OCI-LY7 (cell line): ENCODE measurements at regions not wholly inside any gene's neighbourhood (a gene's known extent, or its start where the extent isn't known, plus 50 kb on each side); places are given as distances from the start of the nearest gene placed in this dataset.

ENCODE experiments used
- BruUV-seq: library from RNA; stranded (reverse); fragments of 400-500 nt; replicated peaks from 2 replicates; lab custom pipeline; 2021; lab: Mats Ljungman, UMichigan
- CTCF ChIA-PET: fragments of 300-600 bp; sonication (Branson Sonifier 250); formaldehyde crosslinking; loops from one replicate; lab custom pipeline; 2022; ENCODE audit warnings: antibody characterized with exemption; ENCODE audit not compliant: unreplicated experiment; lab: Charles Lee
- POLR2A ChIA-PET: fragments of 300-600 bp; sonication (Branson Sonifier 250); formaldehyde crosslinking; loops from one replicate; lab custom pipeline; 2022; ENCODE audit warnings: antibody characterized with exemption; lab: Charles Lee
- DNase-seq: peaks from one replicate; pipeline ENCODE4 v3.0.0-alpha.2; 2015; ENCODE audit warnings: low spot score
- H2AFZ ChIP-seq: fragments of 200-600 bp; sonication (generic), shearing (Covaris generic); 2 replicates; pipeline ENCODE4 v1.6.1; 2014; ENCODE audit warnings: mild to moderate bottlenecking, antibody characterized with exemption, low read length, moderate library complexity
- H3K27ac ChIP-seq: fragments of 200-600 bp; sonication (generic); 2 replicates; pipeline ENCODE4 v1.5.1; 2014; ENCODE audit warnings: mixed run types, low read depth, mild to moderate bottlenecking, moderate library complexity, low read length, inconsistent platforms; ENCODE audit not compliant: poor library complexity, severe bottlenecking
- H3K36me3 ChIP-seq: fragments of 200-600 bp; sonication (generic); 2 replicates; pipeline ENCODE4 v1.6.1; 2014; ENCODE audit warnings: mild to moderate bottlenecking, antibody characterized with exemption, low read length, moderate library complexity, mixed read lengths; ENCODE audit not compliant: insufficient read depth
- H3K4me1 ChIP-seq: fragments of 200-600 bp; sonication (generic); 2 replicates; pipeline ENCODE4 v1.5.1; 2014; ENCODE audit warnings: mild to moderate bottlenecking, low read length; ENCODE audit not compliant: insufficient read depth, poor library complexity, severe bottlenecking
- H3K4me2 ChIP-seq: fragments of 200-600 bp; sonication (generic); 2 replicates; pipeline ENCODE4 v1.6.1; 2014; ENCODE audit warnings: mild to moderate bottlenecking, low read length
- H3K4me3 ChIP-seq: fragments of 200-600 bp; sonication (generic); 2 replicates; pipeline ENCODE4 v1.5.1; 2014; ENCODE audit warnings: mild to moderate bottlenecking, low read depth, low read length; ENCODE audit not compliant: poor library complexity, severe bottlenecking
- H3K79me2 ChIP-seq: fragments of 200-600 bp; sonication (generic); 2 replicates; pipeline ENCODE4 v1.6.1; 2016; ENCODE audit warnings: low read depth, mild to moderate bottlenecking, low read length, moderate library complexity, mixed read lengths; ENCODE audit not compliant: insufficient read depth
- H3K9me2 ChIP-seq: fragments of 200-600 bp; sonication (generic); 2 replicates; pipeline ENCODE4 v1.6.1; 2016; ENCODE audit warnings: mild to moderate bottlenecking, low read length, mixed read lengths; ENCODE audit not compliant: insufficient read depth
- H3K9me3 ChIP-seq: fragments of 200-600 bp; sonication (generic); 2 replicates; pipeline ENCODE4 v1.6.1; 2014; ENCODE audit warnings: mild to moderate bottlenecking, mixed run types, low read length, mixed read lengths
- H4K20me1 ChIP-seq: fragments of 200-600 bp; sonication (generic); 2 replicates; pipeline ENCODE4 v1.6.1; 2014; ENCODE audit warnings: mild to moderate bottlenecking, antibody characterized with exemption, low read length, moderate library complexity, mixed read lengths; ENCODE audit not compliant: insufficient read depth
- EZH2phosphoT487 ChIP-seq: fragments of 200-600 bp; sonication (generic); IDR thresholded peaks from 2 replicates; pipeline ENCODE4 v1.6.1; 2018; ENCODE audit warnings: low read depth, borderline replicate concordance, mild to moderate bottlenecking, mixed run types, antibody characterized with exemption, low read length, moderate library complexity, mixed read lengths
- intact Hi-C: fragments of 100-400 bp; cut with micrococcal nuclease; formaldehyde crosslinking; loops from one replicate; pipeline ENCODE4 v1.10.0; 2022; ENCODE audit not compliant: unreplicated experiment
- TF ChIP-seq, protein P1 (sequence below): fragments of 200-600 bp; sonication (generic); conservative IDR thresholded peaks from 2 replicates; pipeline ENCODE4 v1.5.1; 2014; ENCODE audit warnings: mild to moderate bottlenecking, antibody characterized with exemption, low read length, moderate library complexity, mixed read lengths

DNA sequence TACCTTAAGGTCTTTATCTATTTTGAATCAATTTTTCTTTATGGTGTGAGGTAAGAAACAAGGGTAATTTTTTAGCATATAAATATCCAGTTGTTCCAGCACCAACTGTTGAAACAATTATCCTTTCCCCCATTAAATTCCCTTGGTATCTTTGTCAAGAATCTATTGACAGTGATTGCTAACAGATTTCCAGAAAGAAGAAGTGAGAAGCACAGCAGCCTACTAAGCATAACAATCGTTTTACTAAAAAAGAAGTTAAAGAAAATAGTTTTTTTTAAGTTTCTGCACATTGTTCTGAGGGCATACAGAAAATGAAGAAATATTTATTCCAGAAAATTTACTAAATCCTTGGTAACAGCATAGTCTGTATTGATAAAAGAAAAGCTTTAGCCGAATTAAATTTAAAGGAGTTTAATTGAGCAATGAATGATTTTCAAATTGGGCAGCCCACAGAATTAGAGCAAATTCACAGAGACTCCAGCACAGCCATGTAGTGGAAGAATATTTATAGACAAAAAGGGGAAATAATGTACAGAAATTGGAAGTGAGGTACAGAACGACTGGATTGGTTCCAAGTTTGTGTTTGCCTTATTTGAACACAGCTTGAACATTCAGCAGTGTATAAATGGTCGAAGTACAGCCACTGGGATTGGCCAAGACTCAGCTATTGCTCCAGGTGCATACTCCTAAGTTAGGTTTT, 97.9 kb upstream of the UST start:
- ChIA-PET CTCF (no interaction called here), POLR2A (interaction anchor here (0.5 kb wide), 1 partner anchor 509 kb away, joined by 3 read pairs; no protein-coding TSS in a partner anchor)
- Histone ChIP-seq H3K4me3 (no peak overlapping the region), H3K79me2 (no peaks in the 10 kb centered on the region), H3K36me3 (no peaks in the 10 kb centered on the region), H3K4me2 (no peak overlapping the region), H3K27ac (no peak overlapping the region), H3K4me1 (no peaks in the 10 kb centered on the region), H4K20me1 (no peaks in the 10 kb centered on the region), H3K9me2 (no peaks in the 10 kb centered on the region), H3K9me3 (peaks cover 24% of the 10 kb centered on the region), H2AFZ (no peak overlapping the region)
- BruUV-seq = no TSS peak
- no peak for DNase-seq
- no peak for TF ChIP-seq EZH2phosphoT487
- TF ChIP-seq, protein P1, sequence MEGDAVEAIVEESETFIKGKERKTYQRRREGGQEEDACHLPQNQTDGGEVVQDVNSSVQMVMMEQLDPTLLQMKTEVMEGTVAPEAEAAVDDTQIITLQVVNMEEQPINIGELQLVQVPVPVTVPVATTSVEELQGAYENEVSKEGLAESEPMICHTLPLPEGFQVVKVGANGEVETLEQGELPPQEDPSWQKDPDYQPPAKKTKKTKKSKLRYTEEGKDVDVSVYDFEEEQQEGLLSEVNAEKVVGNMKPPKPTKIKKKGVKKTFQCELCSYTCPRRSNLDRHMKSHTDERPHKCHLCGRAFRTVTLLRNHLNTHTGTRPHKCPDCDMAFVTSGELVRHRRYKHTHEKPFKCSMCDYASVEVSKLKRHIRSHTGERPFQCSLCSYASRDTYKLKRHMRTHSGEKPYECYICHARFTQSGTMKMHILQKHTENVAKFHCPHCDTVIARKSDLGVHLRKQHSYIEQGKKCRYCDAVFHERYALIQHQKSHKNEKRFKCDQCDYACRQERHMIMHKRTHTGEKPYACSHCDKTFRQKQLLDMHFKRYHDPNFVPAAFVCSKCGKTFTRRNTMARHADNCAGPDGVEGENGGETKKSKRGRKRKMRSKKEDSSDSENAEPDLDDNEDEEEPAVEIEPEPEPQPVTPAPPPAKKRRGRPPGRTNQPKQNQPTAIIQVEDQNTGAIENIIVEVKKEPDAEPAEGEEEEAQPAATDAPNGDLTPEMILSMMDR = no peak
- intact Hi-C loops = no loop called here

DNA sequence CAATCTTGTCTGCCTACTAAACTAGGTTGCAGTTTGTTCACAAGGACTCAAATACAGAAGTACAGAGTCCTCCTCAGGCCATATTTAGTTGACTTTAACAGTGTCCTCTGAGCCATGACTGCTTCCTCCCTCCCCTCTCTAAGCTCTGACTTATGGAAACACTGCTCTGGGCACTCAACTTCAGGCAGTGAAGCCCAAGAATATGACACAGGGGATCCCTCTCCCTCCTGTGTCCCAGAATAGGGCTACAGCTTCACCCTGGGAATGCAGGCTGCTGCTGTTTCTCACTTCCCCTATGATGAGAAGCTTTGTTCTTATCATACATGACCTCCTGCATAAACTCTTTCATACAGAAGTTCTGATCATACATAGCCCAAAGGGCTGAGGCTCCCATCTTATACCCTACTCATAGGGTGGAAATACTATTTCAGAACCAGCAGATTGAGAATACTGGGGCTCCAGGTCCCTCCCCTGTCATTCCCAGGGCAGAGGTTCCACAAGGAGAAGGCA, 97.3 kb upstream of the UST start:
- no peak for DNase-seq
- no peak for TF ChIP-seq EZH2phosphoT487
- TF ChIP-seq, protein P1 = no peak
- H2AFZ ChIP-seq = no peak overlapping the region

DNA sequence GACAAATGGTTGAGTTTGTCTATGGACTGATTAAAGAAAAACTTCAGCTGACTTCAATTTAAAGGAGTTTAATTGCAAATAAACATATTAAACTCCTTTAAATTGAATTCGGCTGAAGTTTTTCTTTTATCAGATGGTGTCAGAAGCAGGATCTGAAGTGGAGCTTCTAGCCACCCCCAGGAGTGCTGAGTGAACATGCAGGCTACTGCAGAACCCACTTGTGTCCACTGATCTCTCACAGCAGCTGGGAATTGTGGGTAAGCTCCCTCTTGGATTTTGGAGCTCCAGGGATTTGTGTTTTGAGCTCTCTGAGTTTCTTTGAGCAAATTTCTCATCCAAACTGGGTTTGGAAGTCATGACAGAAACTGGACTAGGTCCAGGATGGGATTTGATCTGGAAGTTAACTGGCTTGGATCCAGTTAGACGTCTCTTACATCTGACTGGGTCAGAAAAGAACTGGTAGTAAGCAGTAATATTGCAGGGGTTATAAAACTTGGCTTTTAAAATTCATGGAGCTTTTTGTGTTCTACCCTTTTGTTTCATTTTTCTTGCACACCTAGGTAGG, 95.8 kb upstream of the UST start:
- ChIA-PET CTCF (no interaction called here), POLR2A (interaction anchor here (0.7 to 1.1 kb wide), 2 partner anchors 106 to 141 kb away, joined by 3 read pairs; no protein-coding TSS in a partner anchor)
- intact Hi-C loops = no loop called here
- H3K27ac ChIP-seq = no peak overlapping the region
- no peak overlapping the region for H3K4me3 ChIP-seq
- BruUV-seq = no TSS peak
- no peaks in the 10 kb centered on the region for H3K4me1 ChIP-seq
- H3K9me2 ChIP-seq = no peaks in the 10 kb centered on the region
- H3K9me3 ChIP-seq = peaks cover 29% of the 10 kb centered on the region
- no peak overlapping the region for H2AFZ ChIP-seq
- H3K79me2 ChIP-seq = no peaks in the 10 kb centered on the region
- no peak for DNase-seq
- H3K36me3 ChIP-seq = no peaks in the 10 kb centered on the region
- H3K4me2 ChIP-seq = no peak overlapping the region
- H4K20me1 ChIP-seq = no peaks in the 10 kb centered on the region
- no peak for TF ChIP-seq EZH2phosphoT487
- TF ChIP-seq, protein P1 = no peak

More for the DNA sequence above, 97.3 kb upstream of the UST start:
- Histone ChIP-seq H3K79me2 (no peaks in the 10 kb centered on the region), H3K4me1 (no peaks in the 10 kb centered on the region), H3K27ac (no peak overlapping the region), H3K4me2 (no peak overlapping the region), H3K9me3 (peaks cover 29% of the 10 kb centered on the region), H4K20me1 (no peaks in the 10 kb centered on the region), H3K4me3 (no peak overlapping the region), H3K36me3 (no peaks in the 10 kb centered on the region), H3K9me2 (no peaks in the 10 kb centered on the region)
- no TSS peak for BruUV-seq
- intact Hi-C loops = no loop called here
- POLR2A ChIA-PET = no interaction called here
- CTCF ChIA-PET = no interaction called here
